HEK293 (cell line): ENCODE measurements at regions not wholly inside any gene's neighbourhood (a gene's known extent, or its start where the extent isn't known, plus 50 kb on each side); places are given as distances from the start of the nearest gene placed in this dataset.

Source experiments
- SALL2 ChIP-seq: fragments of 450-650 bp; formaldehyde crosslinking; IDR thresholded peaks from 2 replicates; pipeline ENCODE4 v1.5.0; 2017; ENCODE audit warnings: missing biosample characterization, mild to moderate bottlenecking, missing genetic modification characterization, borderline replicate concordance
- ZBTB20 ChIP-seq: fragments of 450-650 bp; formaldehyde crosslinking; IDR thresholded peaks from 2 replicates; pipeline ENCODE4 v1.5.1; 2016; ENCODE audit warnings: missing biosample characterization, missing genetic modification characterization

DNA sequence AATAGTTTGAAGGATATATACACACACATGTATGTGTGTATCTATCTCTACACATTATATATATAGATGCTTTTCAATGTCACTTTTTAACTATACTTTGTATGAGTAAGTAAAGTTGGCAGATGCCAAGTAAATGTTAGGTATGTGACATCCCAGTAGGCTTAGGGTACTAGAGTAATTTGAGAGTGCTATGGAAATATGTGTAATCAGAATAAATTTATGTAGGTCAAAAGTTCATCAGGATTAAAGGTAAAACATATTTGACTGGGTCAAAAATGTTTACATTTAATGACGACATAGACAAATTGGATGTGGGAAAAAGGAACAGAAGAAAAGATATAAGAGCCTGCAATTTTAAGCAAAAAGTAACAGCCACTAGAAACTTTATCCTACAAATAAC lies 588.8 kb downstream of the ANKRD50 start:
- TF ChIP-seq SALL2 (tag by site-specific recombination), result no peak
- TF ChIP-seq ZBTB20 (tag by site-specific recombination), result no peak
